GM19328 (cell line): ENCODE measurements at regions not wholly inside any gene's neighbourhood (a gene's known extent, or its start where the extent isn't known, plus 50 kb on each side); places are given as distances from the start of the nearest gene placed in this dataset.
"Not testable (repeated sequence)": the region's sequence is repeated elsewhere in the genome, so short reads cannot be mapped to it uniquely, and the experiment has no call there.

Experiments used
- ATAC-seq: cut with Tn5 transposase; IDR thresholded peaks from one replicate; pipeline ENCODE4 v1.9.1; 2021; ENCODE audit warnings: mild to moderate bottlenecking, moderate library complexity; ENCODE audit not compliant: unreplicated experiment

DNA sequence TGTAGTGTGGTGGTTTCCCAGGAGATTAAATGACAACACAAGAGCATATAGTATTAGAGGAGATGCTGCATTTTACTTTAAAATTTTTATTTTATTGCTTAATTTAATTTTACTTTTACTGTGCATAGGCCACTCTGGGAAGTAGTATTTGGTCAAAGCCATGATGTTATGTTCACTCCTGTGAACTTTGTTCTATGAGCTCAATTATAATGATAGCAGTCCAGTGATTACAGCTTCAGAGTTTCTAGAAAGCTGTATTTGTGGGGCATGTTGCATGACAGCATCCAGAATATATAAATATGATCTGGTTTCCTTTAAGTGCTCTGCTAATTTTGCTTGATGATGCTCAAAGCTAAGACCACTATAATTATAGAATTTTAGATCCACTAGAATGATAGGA is 338.6 kb downstream of the NSUN3 start:
- no peak for ATAC-seq

DNA sequence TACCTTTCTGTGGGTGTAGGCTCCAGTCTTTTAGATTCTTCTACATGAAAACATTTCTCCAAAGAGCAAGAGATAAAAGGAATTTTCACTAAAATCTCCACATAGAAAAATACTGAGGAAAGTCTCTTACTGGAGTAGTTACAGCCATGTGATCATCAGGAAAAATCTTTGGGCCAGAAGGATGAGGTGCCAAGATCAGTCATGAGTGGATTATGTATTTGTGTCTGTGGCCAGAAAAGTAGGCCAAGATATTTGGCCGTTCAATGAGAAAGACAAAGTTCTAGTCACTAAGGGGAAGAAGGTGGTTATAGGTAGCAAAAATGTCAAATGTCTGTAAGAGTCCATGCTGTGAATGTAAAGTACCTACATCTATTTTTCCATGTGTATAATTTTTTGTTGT is 339.3 kb downstream of the NSUN3 start:
- no peak for ATAC-seq

GRCh38 chr3:94405258-94406035 is 342.6 kb downstream of the NSUN3 start:
- ATAC-seq = no peak

DNA sequence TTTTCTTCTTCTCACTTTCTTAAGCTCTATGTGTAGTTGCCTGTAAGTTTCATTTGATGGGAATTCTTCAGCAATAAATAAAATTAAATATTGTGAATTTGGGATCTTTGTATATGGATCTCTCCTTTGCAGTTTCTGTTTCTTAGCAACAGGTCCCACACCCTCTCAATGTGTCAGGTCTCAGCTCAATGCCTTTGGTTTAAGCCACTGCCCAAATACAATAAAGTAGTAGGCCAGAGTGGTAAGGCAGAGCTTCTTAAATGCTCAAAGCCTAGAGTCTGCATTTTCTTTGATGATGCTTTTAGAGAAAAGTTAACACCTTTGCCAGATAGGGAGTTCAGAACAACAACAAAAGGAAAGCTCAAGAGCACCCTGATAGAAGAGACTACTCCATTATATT is 343.7 kb downstream of the NSUN3 start:
- ATAC-seq = no peak

GRCh38 chr3:94412936-94413335 is 350.1 kb downstream of the NSUN3 start:
- not testable (repeated sequence) for ATAC-seq

DNA sequence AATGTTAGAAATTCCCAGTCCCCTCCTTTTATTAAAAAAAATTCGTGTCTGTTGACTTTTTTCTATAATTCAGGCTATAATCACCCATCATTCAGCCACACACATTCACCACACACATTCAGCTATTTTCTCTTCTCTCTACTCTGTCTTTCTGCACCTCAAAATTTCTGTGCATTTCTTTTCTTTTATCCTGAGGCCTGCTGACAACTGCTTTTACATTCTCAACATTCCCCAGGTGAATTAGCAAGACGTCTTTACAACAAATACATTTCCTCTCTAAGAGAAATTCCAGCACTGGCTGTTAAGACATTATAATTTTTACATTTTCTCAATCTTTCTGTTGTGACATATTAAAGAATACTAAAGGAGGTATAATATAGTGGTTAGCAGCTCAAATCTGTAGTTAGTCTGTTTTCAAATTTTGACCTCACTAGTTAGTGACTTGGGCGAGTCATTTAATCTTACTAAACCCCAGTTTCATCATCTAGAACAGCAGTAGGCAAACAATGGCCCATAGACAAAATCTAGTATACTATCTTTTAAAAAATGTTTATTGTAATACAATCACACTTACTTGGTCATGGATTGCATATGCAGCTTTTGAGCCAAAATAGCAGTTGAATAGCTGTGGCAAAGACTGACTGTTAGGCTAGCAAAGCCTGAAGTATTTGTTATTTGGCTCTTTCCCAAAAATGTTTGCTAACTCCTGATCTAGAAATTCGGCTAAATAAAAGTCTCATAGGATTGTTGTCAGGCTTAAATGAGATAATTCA is 350.7 kb downstream of the NSUN3 start:
- ATAC-seq = no peak

- ATAC-seq = no peak
These were observed 351.6 kb downstream of the NSUN3 start for GRCh38 chr3:94414418-94414817.

DNA sequence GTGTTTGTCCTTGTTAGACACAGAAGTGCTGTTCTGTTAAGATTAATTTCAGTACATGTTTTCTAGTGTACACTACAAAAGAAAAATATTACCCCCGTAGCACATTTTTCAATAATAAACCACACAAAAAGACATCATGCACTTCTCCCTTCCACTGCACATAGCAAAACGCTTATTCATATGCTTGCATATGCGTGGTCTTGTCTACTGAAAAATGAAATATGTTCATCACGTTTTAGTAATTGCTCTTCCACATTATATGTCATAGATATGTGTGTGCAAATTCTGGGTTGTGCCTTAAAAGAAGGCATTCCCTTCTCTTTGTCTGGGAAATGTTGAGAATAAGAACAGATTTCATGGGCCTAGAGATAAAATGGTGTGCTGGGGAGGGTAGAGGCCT is 353.9 kb downstream of the NSUN3 start:
- ATAC-seq = no peak

DNA sequence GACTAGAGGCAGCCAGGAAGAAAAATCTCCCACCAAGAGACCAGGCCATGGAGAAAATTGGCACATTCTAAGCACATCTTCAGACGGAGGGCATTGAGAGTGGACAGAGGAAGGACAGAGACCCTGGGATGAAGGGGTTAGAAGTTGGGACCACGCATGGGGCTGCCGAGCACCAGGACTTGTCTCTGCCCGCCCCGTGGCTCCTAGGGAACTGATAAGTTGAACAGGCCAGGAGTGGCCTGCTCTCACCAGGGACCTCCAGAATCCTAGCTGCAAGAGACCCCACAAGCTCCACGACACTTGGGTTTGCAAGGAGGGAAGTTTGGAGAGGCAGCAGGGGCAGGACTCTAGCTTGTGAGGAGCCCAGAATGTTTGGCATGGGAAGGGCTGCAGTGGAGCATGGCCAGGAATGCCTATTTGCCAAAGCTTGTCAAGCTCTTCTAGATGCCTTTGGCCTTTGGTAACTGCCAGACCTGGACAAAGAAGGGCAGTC is 355.1 kb downstream of the NSUN3 start:
- ATAC-seq = no peak

GRCh38 chr3:94420931-94421330 is 358.1 kb downstream of the NSUN3 start:
- no peak for ATAC-seq

- ATAC-seq = no peak
These were observed 360.7 kb downstream of the NSUN3 start for GRCh38 chr3:94423578-94423977.

DNA sequence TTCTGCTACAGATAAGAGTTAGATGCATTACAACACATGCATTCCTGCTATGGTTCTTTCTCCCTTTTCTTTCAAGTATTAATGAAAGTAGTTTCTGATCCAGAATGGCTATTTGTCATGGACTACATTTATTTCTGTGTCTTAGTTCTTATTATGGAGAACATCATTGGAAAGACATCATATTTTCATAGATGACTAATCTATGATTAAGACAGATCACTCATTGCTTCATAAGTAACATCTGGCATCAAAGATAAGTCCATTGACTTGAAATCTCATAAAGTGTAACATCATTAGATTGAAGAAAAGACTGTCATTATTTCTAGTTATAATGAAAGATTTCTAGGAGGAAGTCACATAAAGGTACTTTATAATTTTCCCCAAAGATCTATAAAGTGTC is 366.7 kb downstream of the NSUN3 start:
- no peak for ATAC-seq

- no peak for ATAC-seq
These were observed 369.2 kb downstream of the NSUN3 start for GRCh38 chr3:94431876-94432570.

DNA sequence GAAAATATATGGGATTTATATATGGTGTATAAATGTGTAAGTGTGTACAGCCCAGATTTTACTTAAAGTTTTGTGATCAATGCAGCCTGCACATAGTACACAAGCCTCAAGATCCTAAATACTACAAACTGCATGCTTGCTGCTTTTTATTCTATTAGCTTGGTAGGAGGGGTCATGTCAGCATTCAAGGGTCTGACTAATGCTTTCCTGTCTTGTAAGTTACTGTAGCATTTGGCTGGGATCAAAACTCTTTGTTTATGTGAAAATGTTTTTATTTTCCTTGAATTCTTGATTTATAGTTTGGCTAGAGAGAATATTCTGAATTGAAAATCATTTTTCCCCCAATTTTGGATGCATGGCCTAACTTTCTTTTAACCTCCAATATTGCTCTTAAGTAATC is 370.9 kb downstream of the NSUN3 start:
- ATAC-seq = no peak

- ATAC-seq = no peak
These were observed 378.1 kb downstream of the NSUN3 start for GRCh38 chr3:94440767-94441493.

DNA sequence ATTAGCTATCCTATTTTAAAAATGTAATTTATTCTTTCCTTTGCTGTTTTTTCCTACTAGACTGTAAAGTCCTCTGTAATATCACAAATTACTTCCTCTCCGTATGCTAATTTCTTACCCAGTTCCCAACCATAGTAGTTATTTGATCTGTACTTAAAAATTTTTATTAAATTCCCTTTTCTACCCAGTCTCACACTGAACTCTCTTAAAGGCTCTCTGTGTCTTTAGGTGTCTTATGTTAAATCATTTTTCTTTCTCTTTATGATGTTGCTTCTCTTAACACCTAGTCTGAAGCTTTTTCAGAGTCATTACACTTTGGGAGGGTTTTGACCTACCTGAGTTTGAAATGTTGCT is 378.6 kb downstream of the NSUN3 start:
- no peak for ATAC-seq

DNA sequence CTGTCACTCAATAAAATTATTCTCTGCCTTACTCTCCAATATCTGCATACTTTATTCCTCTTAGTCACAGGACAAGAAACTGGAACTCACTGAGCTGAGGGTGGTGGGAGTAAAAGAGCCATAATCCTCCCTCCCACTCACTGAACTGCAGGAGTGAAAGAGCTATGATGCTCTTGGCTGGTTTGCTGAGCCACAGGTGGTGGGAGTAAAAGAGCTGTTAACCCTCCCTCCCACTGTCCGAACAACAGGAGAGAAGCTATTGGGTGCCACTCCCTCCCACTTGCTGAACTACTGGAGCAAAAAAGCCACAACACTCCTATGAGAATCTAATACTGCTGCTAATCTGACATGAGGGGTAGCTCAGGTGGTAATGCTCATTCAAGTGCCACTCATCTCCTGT is 391.0 kb downstream of the NSUN3 start:
- ATAC-seq = no peak

GRCh38 chr3:94459167-94459566 is 396.3 kb downstream of the NSUN3 start:
- no peak for ATAC-seq

- no peak for ATAC-seq
These were observed 398.1 kb downstream of the NSUN3 start for GRCh38 chr3:94460931-94461330.

GRCh38 chr3:94462931-94463330 is 400.1 kb downstream of the NSUN3 start:
- ATAC-seq = no peak

DNA sequence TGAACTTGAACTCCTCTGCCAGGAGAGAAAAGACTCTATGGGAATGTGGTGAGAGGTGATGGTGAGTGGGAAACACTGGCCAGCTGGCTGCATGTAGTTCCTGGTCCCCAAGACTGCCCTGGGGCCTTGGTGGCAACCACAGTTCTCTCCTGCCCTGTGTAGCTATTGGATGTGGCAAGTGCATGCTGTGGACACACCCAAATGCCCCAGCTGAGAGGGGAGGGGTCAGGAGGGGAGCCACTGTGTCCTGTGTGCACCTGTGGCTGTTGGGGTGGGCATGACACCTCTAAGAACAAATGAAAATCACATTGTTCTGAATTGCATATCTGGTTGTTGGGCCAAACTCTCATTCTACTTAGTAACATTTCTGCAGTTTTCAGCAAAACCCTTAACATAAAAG is 409.6 kb downstream of the NSUN3 start:
- ATAC-seq = no peak
